Heart left ventricle (tissue), 13 donors: ENCODE measurements at regions not wholly inside any gene's neighbourhood (a gene's known extent, or its start where the extent isn't known, plus 50 kb on each side); places are given as distances from the start of the nearest gene placed in this dataset.

Experiments used
- POLR2A ChIP-seq, 2 donors: fragments of 450-650 bp; IDR thresholded peaks; one replicate each; pipeline ENCODE4 v1.6.1; 2017; ENCODE audit warnings: antibody characterized with exemption in 2 of 2, mild to moderate bottlenecking in 2 of 2, moderate library complexity in 2 of 2
- TF ChIP-seq, protein P1 (sequence below), 12 donors: fragments of 200-600 bp; sonication (generic) in 4 of 12; IDR thresholded peaks; one replicate each; pipeline versions ENCODE4 v1.5.0 to v1.8.0; 2018 to 2022; ENCODE audit warnings: antibody characterized with exemption in 12 of 12, mild to moderate bottlenecking in 5 of 12
- donor health status: ischemic (EF 13 %, LVEDD 7.1; RV severe dilation, severe dysfunction).
- donor health status: DM: no; HTN: yes; CAD: no.
- donor health status: DM: no; HTN: no; CAD: no.
- donor health status: ischemic (EF 25% LVEDD 6.9; RV normal size, moderate dysfunction).
- donor health status: ischemic (EF 25% LVEDD 5.7; RV mildly dilated, moderate dysfunction).
- donor health status: ischemic (EF 35%, LVEDD 5.7; RV mildly dilated, moderate dysfunction).
- donor health status: nonischemic (EF 11% LVEDD 7.7; RV severe dilation, severe dysfunction).
- donor health status: DM: yes; HTN: yes; CAD: no.
- donor health status: PGD.
- donor health status: ischemic (EF 29% LVEDD 5.4; RV normal size, mild dysfunction).
- donor health status: nonischemic (EF 23%, LVEDD 6.1; RV moderate dilation, normal function).

DNA sequence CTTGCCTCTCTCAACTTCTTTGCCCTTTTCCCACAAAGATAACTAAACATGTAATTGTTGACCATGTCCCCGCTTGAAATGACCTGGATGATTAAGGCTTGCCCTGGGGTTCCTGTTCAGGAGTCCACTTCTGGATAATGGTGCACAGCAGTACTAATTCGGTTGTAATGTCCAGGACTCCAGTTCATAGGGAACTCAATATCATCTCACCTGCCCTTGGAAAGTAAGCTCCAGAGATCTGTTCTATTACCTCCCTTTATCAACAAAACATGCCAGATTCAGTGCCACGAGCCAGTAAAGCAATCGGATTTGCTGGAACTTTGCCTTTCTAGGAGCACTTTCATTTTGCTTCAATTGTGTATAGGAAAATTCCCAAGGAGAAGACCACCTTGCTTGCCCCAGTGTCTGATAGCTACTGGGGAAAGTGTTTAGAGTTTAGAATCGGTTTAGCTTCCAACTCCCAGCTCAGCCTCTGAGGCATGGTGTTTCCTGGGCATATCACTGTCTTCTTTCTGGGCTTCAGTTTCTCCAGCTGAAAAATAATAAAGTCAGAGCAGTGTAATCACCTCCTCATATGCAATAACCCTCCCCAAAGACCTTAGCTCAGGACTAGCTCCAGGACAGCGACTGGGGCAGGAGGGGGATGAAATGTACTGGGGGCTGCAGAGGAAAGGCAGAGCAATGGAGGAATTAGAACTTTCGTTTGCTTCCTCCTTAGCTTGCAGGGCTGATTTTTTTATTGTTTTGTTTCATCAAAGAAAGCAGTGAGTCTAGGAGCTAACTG, 162.6 kb upstream of the CYRIA start:
- TF ChIP-seq, protein P1, sequence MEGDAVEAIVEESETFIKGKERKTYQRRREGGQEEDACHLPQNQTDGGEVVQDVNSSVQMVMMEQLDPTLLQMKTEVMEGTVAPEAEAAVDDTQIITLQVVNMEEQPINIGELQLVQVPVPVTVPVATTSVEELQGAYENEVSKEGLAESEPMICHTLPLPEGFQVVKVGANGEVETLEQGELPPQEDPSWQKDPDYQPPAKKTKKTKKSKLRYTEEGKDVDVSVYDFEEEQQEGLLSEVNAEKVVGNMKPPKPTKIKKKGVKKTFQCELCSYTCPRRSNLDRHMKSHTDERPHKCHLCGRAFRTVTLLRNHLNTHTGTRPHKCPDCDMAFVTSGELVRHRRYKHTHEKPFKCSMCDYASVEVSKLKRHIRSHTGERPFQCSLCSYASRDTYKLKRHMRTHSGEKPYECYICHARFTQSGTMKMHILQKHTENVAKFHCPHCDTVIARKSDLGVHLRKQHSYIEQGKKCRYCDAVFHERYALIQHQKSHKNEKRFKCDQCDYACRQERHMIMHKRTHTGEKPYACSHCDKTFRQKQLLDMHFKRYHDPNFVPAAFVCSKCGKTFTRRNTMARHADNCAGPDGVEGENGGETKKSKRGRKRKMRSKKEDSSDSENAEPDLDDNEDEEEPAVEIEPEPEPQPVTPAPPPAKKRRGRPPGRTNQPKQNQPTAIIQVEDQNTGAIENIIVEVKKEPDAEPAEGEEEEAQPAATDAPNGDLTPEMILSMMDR (IDR thresholded peaks at IDR 0.05) = no peak
- TF ChIP-seq POLR2A (IDR thresholded peaks at IDR 0.05) = no peak
